Bronchial epithelial cell (primary cell): ENCODE measurements at regions not wholly inside any gene's neighbourhood (a gene's known extent, or its start where the extent isn't known, plus 50 kb on each side); places are given as distances from the start of the nearest gene placed in this dataset.
"Not testable (repeated sequence)": the region's sequence is repeated elsewhere in the genome, so short reads cannot be mapped to it uniquely, and the experiment has no call there.

Experiments used
- DNase-seq: peaks from one replicate; pipeline ENCODE4 v3.0.0-alpha.2; 2010; ENCODE audit warnings: low read depth
- FAIRE-seq: peaks from 2 replicates; lab custom pipeline; 2011; peaks lifted over from hg19 to GRCh38; lab: Jason Lieb, UNC
- H3K27me3 ChIP-seq: 2 replicates; pipeline ENCODE4 v1.5.1; 2011; ENCODE audit warnings: low read length; ENCODE audit not compliant: control insufficient read depth, insufficient read depth
- H3K36me3 ChIP-seq: 2 replicates; pipeline ENCODE4 v1.5.1; 2011; ENCODE audit warnings: low read length; ENCODE audit not compliant: control insufficient read depth, insufficient read depth
- H3K4me3 ChIP-seq: 2 replicates; pipeline ENCODE4 v1.5.1; 2011; ENCODE audit warnings: mild to moderate bottlenecking, low read depth, low read length, control low read depth
- CTCF ChIP-seq: IDR thresholded peaks from 2 replicates; pipeline ENCODE4 v1.5.1; 2011; ENCODE audit warnings: mild to moderate bottlenecking, moderate library complexity, low read length, control low read depth, inconsistent platforms; ENCODE audit not compliant: insufficient read depth, severe bottlenecking

DNA sequence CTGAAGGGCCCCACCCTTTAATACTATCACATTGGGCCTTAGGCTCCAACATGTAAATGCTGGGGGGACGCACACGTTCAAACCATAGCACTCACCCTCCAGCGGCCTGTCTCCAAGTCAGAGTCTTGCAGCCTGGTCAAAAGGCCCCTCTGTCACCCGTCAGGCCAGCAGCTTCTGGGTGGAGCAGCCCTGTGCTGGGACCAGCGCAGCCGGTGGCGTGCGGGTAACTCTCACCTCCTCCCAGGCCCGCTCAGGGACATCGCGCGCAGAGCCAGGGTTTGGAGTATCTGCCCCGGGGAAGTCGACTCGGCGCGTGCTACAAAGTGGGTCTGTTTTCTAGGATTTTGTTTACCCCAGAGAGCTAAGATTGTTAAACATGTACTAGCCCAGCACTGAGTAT is 93.0 kb upstream of the COL5A1 start:
- FAIRE-seq (no peak), DNase-seq (no peak)
- TF ChIP-seq CTCF = no peak
- Histone ChIP-seq H3K36me3 (no peaks in the 10 kb centered on the region), H3K4me3 (no peak overlapping the region), H3K27me3 (no peaks in the 10 kb centered on the region)

GRCh38 chr9:134549336-134549735 is 92.3 kb upstream of the COL5A1 start:
- H3K27me3 ChIP-seq = no peaks in the 10 kb centered on the region
- DNase-seq = no peak
- H3K36me3 ChIP-seq = no peaks in the 10 kb centered on the region
- TF ChIP-seq CTCF = no peak
- no peak for FAIRE-seq
- H3K4me3 ChIP-seq = no peak overlapping the region

DNA sequence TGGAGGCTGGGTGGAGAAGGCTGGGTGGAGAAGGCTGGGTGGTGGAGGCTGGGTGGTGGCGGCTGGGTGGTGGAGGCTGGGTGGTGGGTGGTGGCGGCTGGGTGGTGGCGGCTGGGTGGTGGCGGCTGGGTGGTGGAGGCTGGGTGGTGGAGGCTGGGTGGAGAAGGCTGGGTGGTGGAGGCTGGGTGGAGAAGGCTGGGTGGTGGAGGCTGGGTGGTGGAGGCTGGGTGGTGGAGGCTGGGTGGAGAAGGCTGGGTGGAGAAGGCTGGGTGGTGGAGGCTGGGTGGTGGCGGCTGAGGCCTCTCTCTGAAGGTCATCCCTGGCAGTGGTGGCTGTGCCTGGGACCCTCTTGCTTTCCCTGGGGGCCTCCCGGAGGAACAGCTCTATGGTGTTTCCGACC is 91.5 kb upstream of the COL5A1 start:
- H3K4me3 ChIP-seq, FAIRE-seq, H3K36me3 ChIP-seq, H3K27me3 ChIP-seq, DNase-seq: not testable (repeated sequence)

DNA sequence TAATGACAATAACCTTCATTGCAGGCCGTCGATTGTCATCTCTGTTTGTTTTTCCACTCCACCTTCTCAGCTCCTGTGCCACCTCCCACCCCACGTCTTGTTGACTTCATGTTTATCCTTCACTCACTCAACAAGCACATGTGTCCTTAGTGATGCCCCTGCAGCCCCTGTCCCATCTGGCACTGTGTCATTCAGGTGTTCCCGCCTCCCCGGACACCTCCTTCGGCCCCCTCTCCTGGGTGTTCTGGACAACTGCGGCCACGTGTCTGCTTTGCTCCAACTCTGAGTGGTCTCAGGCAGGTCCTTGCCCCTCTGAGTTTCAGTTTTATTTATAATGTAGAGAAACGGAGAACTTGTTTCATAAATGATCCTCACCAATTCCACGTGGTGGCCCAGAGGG is 91.0 kb upstream of the COL5A1 start:
- Histone ChIP-seq H3K4me3 (no peak overlapping the region), H3K27me3 (no peaks in the 10 kb centered on the region), H3K36me3 (no peaks in the 10 kb centered on the region)
- DNase-seq (no peak), FAIRE-seq (no peak)
- TF ChIP-seq CTCF = no peak

DNA sequence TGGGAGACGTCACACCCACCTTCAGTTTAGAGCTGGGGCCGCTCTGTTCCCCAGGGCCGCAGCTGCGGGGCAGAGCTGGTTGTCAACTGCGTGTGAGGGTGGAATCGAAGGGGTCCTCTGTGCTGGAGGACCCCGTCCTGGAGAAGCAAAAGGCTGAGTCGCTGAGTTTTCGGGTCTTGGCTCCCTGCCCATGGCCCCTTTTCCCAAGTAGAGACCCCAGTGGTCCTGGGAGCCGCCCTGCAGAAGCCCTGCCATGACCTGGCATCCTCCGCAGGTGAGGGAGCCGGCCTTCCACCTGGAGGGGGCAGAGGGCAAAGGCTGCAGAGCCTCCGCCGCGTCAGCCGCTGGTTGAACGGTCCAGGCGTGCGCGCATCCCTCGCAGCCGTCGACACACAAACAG is 90.4 kb upstream of the COL5A1 start:
- Histone ChIP-seq H3K4me3 (no peak overlapping the region), H3K36me3 (no peaks in the 10 kb centered on the region), H3K27me3 (no peaks in the 10 kb centered on the region)
- no peak for TF ChIP-seq CTCF
- no peak for FAIRE-seq
- no peak for DNase-seq

DNA sequence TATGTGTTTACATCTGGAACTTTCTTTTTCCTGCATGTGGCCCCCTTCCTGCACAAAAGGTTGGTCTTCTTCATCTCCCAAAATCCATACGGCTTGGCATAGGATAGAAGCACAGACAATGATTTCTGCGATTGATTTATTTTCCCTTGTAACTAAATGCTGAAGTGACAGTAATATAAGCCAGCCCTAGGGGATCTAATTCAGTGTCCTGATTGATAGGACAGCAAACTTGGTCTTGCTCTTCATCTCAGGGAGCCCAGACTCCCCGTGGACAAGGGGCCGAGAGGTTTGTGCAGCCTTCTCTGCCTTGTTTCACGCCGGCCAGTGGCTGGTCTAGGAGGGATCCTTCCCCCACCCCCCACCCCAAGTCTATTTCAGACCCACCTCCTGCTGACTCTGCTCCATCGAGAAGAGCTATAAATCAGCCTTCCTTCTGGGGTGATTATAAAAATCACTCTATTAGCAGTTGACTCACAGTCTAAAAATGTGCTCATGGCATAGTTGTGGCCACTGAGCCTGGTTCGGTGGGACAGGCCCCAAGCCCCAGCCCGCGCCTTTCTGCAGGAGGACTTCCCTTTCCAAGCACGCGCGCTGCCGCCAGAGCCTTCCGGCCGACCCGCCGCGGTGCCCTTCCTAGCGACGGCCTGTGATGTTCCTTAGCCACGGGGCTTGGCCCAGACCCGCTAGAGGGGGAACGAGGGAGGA is 89.8 kb upstream of the COL5A1 start:
- Histone ChIP-seq H3K4me3 (no peak overlapping the region), H3K36me3 (no peaks in the 10 kb centered on the region), H3K27me3 (no peaks in the 10 kb centered on the region)
- DNase-seq (peak; percentile 13), FAIRE-seq (no peak)
- TF ChIP-seq CTCF = no peak
